Peyer's patch (tissue), 4 donors: ENCODE measurements at regions not wholly inside any gene's neighbourhood (a gene's known extent, or its start where the extent isn't known, plus 50 kb on each side); places are given as distances from the start of the nearest gene placed in this dataset.

Experiments
- DNase-seq, 3 donors: peaks; one replicate each; pipeline ENCODE4 v3.0.0-alpha.2; 2017 to 2019
- H3K27ac ChIP-seq, 4 donors: fragments of 200-600 bp; sonication (generic); one replicate each; pipeline ENCODE4 v1.5.1; 2016 to 2019
- H3K27me3 ChIP-seq, 2 donors: fragments of 200-600 bp; sonication (generic); one replicate each; pipeline ENCODE4 v1.5.1; 2019
- H3K36me3 ChIP-seq, 3 donors: fragments of 200-600 bp; sonication (generic); one replicate each; pipeline ENCODE4 v1.5.1; 2016 to 2019
- H3K4me1 ChIP-seq, 4 donors: fragments of 200-600 bp; sonication (generic); one replicate each; pipeline ENCODE4 v1.5.1; 2016 to 2019
- H3K4me3 ChIP-seq, 4 donors: fragments of 200-600 bp; sonication (generic); 1 replicate in 3 of 4; 2 replicates in 1 of 4; pipeline ENCODE4 v1.5.1; 2016 to 2019; ENCODE audit warnings: mild to moderate bottlenecking in 1 of 4
- H3K9me3 ChIP-seq, 4 donors: fragments of 200-600 bp; sonication (generic); one replicate each; pipeline ENCODE4 v1.5.1; 2016 to 2019; ENCODE audit warnings: mild to moderate bottlenecking in 1 of 4
- CTCF ChIP-seq, 6 experiments: fragments of 450-650 bp in 4 of 6; fragments of 200-600 bp in 2 of 6; sonication (generic) in 1 of 6; IDR thresholded peaks; one replicate each; pipeline ENCODE4 v1.5.1; 2017 to 2019; ENCODE audit warnings: antibody characterized with exemption in 6 of 6, mild to moderate bottlenecking in 3 of 6, moderate library complexity in 1 of 6
- POLR2A ChIP-seq, 2 donors: fragments of 450-650 bp; IDR thresholded peaks; one replicate each; pipeline ENCODE4 v1.5.1; 2017; ENCODE audit warnings: antibody characterized with exemption in 2 of 2, mild to moderate bottlenecking in 2 of 2, moderate library complexity in 2 of 2

- no peak for DNase-seq
- H3K9me3 ChIP-seq, result no peaks in the 10 kb centered on the region
- peaks cover 0 to 8% (median 1%) of the 10 kb centered on the region in 4 donors for H3K4me1 ChIP-seq
- no peaks in the 10 kb centered on the region for H3K36me3 ChIP-seq
- H3K27me3 ChIP-seq, result no peaks in the 10 kb centered on the region
- H3K4me3 ChIP-seq, result no peak overlapping the region
- TF ChIP-seq CTCF (IDR thresholded peaks at IDR 0.05), result no peak
- TF ChIP-seq POLR2A (IDR thresholded peaks at IDR 0.05), result no peak
- no peak overlapping the region for H3K27ac ChIP-seq
Observed at GRCh38 chr4:78721747-78722146, 54.4 kb upstream of the BMP2K start.

- peaks cover 0 to 8% (median 1%) of the 10 kb centered on the region in 4 donors for H3K4me1 ChIP-seq
- H3K36me3 ChIP-seq, result no peaks in the 10 kb centered on the region
- no peak overlapping the region for H3K4me3 ChIP-seq
- no peaks in the 10 kb centered on the region for H3K9me3 ChIP-seq
- DNase-seq, result no peak
- no peak for TF ChIP-seq POLR2A (IDR thresholded peaks at IDR 0.05)
- TF ChIP-seq CTCF (IDR thresholded peaks at IDR 0.05), result no peak
- H3K27ac ChIP-seq, result no peak overlapping the region
- no peaks in the 10 kb centered on the region for H3K27me3 ChIP-seq
Observed at GRCh38 chr4:78722320-78722719, 53.8 kb upstream of the BMP2K start.

GRCh38 chr4:78722878-78723277, 53.3 kb upstream of the BMP2K start:
- Histone ChIP-seq H3K27ac (no peak overlapping the region), H3K27me3 (no peaks in the 10 kb centered on the region), H3K36me3 (no peaks in the 10 kb centered on the region), H3K4me1 (peaks cover 0 to 8% (median 1%) of the 10 kb centered on the region in 4 donors), H3K9me3 (no peaks in the 10 kb centered on the region), H3K4me3 (no peak overlapping the region)
- DNase-seq, result no peak
- TF ChIP-seq CTCF (IDR thresholded peaks at IDR 0.05), result no peak
- no peak for TF ChIP-seq POLR2A (IDR thresholded peaks at IDR 0.05)
